ENCODE measurements at regions not wholly inside any gene's neighbourhood (a gene's known extent, or its start where the extent isn't known, plus 50 kb on each side); places are given as distances from the start of the nearest gene placed in this dataset.

GRCh38 chr4:78704317-78704716 lies 71.8 kb upstream of the BMP2K start:
- Histone ChIP-seq H3K9me3 (peaks cover 5% of the 10 kb centered on the region), H3K4me3 (no peak overlapping the region), H3K27ac (no peak overlapping the region), H3K4me1 (no peaks in the 10 kb centered on the region), H3K36me3 (no peaks in the 10 kb centered on the region), H3K27me3 (no peaks in the 10 kb centered on the region)
- intact Hi-C loops (cut with DNase I), result no loop called here
- TF ChIP-seq CTCF (IDR thresholded peaks at IDR 0.05), result no peak
- ATAC-seq, result no peak
- no peak for DNase-seq

DNA sequence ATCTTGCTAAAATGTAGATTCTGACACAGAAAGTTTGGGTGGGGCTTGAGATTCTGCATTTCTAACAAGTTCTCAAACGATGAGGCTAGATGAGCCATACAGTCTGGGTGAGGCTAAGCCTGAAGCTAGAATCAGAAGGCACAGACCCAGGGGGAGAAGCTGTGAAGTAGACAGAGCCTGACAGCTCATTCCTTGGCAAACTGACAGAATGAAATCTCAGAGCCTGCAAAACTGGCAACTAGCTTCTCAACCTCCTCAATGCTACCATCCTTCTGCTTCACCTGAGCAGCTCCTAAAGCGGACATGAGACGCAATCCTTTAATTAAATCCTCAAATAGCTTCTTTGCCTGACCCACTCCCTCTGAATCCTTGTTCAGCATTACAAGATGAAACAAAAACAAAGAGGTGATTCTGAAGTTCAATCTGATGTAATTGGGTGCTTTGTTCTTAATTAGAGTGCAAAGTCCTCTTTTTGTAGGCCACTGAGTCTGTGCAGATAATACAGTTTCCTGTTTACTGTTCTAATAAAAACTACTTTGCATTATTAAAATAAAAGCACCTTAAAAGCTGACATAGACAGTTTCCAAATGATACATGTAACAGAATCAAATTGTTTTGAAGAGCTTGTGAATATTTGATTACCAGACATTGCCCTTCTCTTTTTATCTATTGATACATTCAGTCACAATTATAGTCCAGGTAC lies 71.0 kb upstream of the BMP2K start:
- DNase-seq (no peak), ATAC-seq (no peak)
- no peak overlapping the region for H3K27ac ChIP-seq
- H3K4me3 ChIP-seq, result no peak overlapping the region
- H3K36me3 ChIP-seq, result no peaks in the 10 kb centered on the region
- no peaks in the 10 kb centered on the region for H3K4me1 ChIP-seq
- intact Hi-C loops (cut with DNase I), result no loop called here
- TF ChIP-seq CTCF (IDR thresholded peaks at IDR 0.05), result no peak
- H3K9me3 ChIP-seq, result peaks cover 5% of the 10 kb centered on the region
- no peaks in the 10 kb centered on the region for H3K27me3 ChIP-seq

- Histone ChIP-seq H3K27me3 (no peaks in the 10 kb centered on the region), H3K4me3 (no peak overlapping the region), H3K4me1 (no peaks in the 10 kb centered on the region), H3K9me3 (peaks cover 5% of the 10 kb centered on the region), H3K27ac (no peak overlapping the region), H3K36me3 (no peaks in the 10 kb centered on the region)
- ATAC-seq (peak; percentile 58), DNase-seq (no peak)
- intact Hi-C loops (cut with DNase I), result no loop called here
- TF ChIP-seq CTCF (IDR thresholded peaks at IDR 0.05), result no peak
Measured at GRCh38 chr4:78706302-78706701, 69.8 kb upstream of the BMP2K start.

- no peaks in the 10 kb centered on the region for H3K4me1 ChIP-seq
- H3K27ac ChIP-seq, result no peak overlapping the region
- intact Hi-C loops (cut with DNase I), result no loop called here
- H3K36me3 ChIP-seq, result no peaks in the 10 kb centered on the region
- no peak for ATAC-seq
- no peak for DNase-seq
- H3K4me3 ChIP-seq, result no peak overlapping the region
- peaks cover 5% of the 10 kb centered on the region for H3K9me3 ChIP-seq
- TF ChIP-seq CTCF (IDR thresholded peaks at IDR 0.05), result no peak
- H3K27me3 ChIP-seq, result no peaks in the 10 kb centered on the region
Measured at GRCh38 chr4:78707268-78707667, 68.9 kb upstream of the BMP2K start.

DNA sequence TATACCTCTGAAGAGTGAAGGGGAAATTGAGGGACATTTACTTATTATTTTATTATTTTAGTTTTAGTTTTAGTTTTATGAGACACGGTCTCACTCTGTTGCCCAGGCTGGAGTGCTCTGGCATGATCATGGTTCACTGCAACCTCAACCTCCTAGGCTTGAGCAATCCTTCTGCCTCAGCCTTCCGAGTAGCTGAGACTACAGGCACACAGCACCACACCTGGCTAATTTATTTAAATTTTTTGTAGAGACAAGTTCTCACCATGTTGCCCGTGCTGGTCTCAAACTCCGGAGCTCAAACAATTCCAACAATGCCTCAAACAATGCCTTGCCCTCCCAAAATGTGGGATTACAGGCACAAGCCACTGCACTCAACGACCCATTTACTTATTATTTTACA lies 68.4 kb upstream of the BMP2K start:
- H3K4me3 ChIP-seq, result no peak overlapping the region
- ATAC-seq (no peak), DNase-seq (no peak)
- H3K27me3 ChIP-seq, result no peaks in the 10 kb centered on the region
- no peaks in the 10 kb centered on the region for H3K36me3 ChIP-seq
- peaks cover 5% of the 10 kb centered on the region for H3K9me3 ChIP-seq
- intact Hi-C loops (cut with DNase I), result no loop called here
- H3K4me1 ChIP-seq, result no peaks in the 10 kb centered on the region
- no peak for TF ChIP-seq CTCF (IDR thresholded peaks at IDR 0.05)
- H3K27ac ChIP-seq, result no peak overlapping the region

DNA sequence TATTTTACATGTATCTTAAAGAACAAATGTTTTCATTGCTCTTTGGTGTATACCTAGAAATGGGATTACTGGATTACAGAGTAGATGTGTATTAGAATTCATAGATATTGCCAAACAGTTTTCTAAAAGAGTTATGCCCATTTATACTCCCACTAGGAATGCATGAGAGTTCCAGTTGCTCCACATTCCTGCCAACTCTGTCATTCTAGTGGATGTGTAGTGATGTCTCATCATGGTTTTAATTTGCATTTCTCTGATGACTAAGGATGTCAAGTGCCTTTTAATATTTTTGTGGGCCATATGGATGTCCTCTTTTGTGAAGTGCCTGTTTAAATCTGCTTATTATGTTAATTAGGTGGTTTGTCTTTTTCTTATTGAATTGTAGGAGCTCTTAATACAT lies 65.6 kb upstream of the BMP2K start:
- Histone ChIP-seq H3K4me1 (no peaks in the 10 kb centered on the region), H3K27me3 (no peaks in the 10 kb centered on the region), H3K27ac (no peak overlapping the region), H3K9me3 (no peaks in the 10 kb centered on the region), H3K36me3 (no peaks in the 10 kb centered on the region), H3K4me3 (no peak overlapping the region)
- no peak for TF ChIP-seq CTCF (IDR thresholded peaks at IDR 0.05)
- DNase-seq (no peak), ATAC-seq (no peak)
- intact Hi-C loops (cut with DNase I), result no loop called here
